HCT116 (cell line): ENCODE measurements at regions not wholly inside any gene's neighbourhood (a gene's known extent, or its start where the extent isn't known, plus 50 kb on each side); places are given as distances from the start of the nearest gene placed in this dataset.

Experiments
- ATAC-seq: fragments of 200-7000 bp; cut with Tn5 transposase; 2 replicates; pipeline ENCODE4 v1.9.1; 2020; ENCODE audit warnings: mild to moderate bottlenecking, moderate library complexity
- BruUV-seq: library from RNA; stranded (reverse); fragments of 400-500 nt; replicated peaks from 2 replicates; lab custom pipeline; 2021; lab: Mats Ljungman, UMichigan
- CTCF ChIA-PET: fragments of 300-600 bp; sonication (Branson Sonifier 250); formaldehyde crosslinking; loops from one replicate; lab custom pipeline; 2021; ENCODE audit warnings: antibody characterized with exemption; lab: Charles Lee
- POLR2A ChIA-PET: fragments of 300-600, 350-600 bp; sonication (Branson Sonifier 250); formaldehyde crosslinking; loops from one replicate; lab custom pipeline; 2021; ENCODE audit warnings: antibody characterized with exemption; lab: Charles Lee
- RAD21 ChIA-PET, 2 experiments: fragments of 300-600 bp; sonication (Branson Sonifier 250); formaldehyde crosslinking; loops; one replicate each; lab custom pipeline; 2023; ENCODE audit warnings: low total read pairs in 2 of 2; ENCODE audit not compliant: uncharacterized antibody in 2 of 2, unreplicated experiment in 2 of 2, low non-redundant PET in 1 of 2; lab: Charles Lee
- DNase-seq: peaks from one replicate; pipeline ENCODE4 v3.0.0-alpha.2; 2010; ENCODE audit warnings: low read depth, low spot score
- H2AFZ ChIP-seq: fragments of 200-600 bp; shearing (Covaris generic), sonication (generic); 2 replicates; pipeline ENCODE4 v1.6.1; 2017; ENCODE audit warnings: low read depth, mixed run types, mixed read lengths, antibody characterized with exemption, low read length; ENCODE audit not compliant: poor library complexity, severe bottlenecking
- H3K27ac ChIP-seq: 2 replicates; pipeline ENCODE4 v1.5.1; 2012; ENCODE audit warnings: low read depth, low read length
- H3K27me3 ChIP-seq: fragments of 200-600 bp; sonication (generic); 2 replicates; pipeline ENCODE4 v1.6.1; 2016; ENCODE audit warnings: mixed run types, low read length, mixed read lengths; ENCODE audit not compliant: insufficient read depth
- H3K36me3 ChIP-seq, 2 experiments: fragments of 200-500 bp in 1 of 2; fragments of 200-600 bp in 1 of 2; sonication (Bioruptor generic) in 1 of 2; sonication (generic) in 1 of 2; 2 replicates each; pipeline versions ENCODE4 v1.5.1 to v1.6.1; 2014 to 2016; ENCODE audit warnings: low read length in 2 of 2, inconsistent platforms in 1 of 2, mixed read lengths in 1 of 2, mixed run types in 1 of 2; ENCODE audit not compliant: insufficient read depth in 2 of 2, control insufficient read depth in 1 of 2
- H3K4me1 ChIP-seq, 2 experiments: fragments of 200-600 bp in 1 of 2; sonication (generic) in 1 of 2; 2 replicates each; pipeline versions ENCODE4 v1.5.1 to v1.6.1; 2012 to 2017; ENCODE audit warnings: low read length in 2 of 2, inconsistent platforms in 1 of 2, mild to moderate bottlenecking in 1 of 2, mixed read lengths in 1 of 2, mixed run types in 1 of 2, moderate library complexity in 1 of 2; ENCODE audit not compliant: insufficient read depth in 2 of 2, control insufficient read depth in 1 of 2
- H3K4me2 ChIP-seq: fragments of 200-600 bp; sonication (generic); 2 replicates; pipeline ENCODE4 v1.6.1; 2017; ENCODE audit warnings: mixed run types, low read length, mixed read lengths
- H3K4me3 ChIP-seq, 2 experiments: fragments of 200-600 bp in 1 of 2; sonication (generic) in 1 of 2; replicated peaks in 1 of 2; 2 replicates each; pipeline ENCODE4 v1.5.1; 2011 to 2016; ENCODE audit warnings: low read length in 2 of 2, control low read depth in 1 of 2, low read depth in 1 of 2, mild to moderate bottlenecking in 1 of 2, mixed read lengths in 1 of 2, mixed run types in 1 of 2
- H3K79me2 ChIP-seq: fragments of 200-600 bp; sonication (generic); 2 replicates; pipeline ENCODE4 v1.6.1; 2017; ENCODE audit warnings: mild to moderate bottlenecking, mixed run types, low read length, moderate library complexity, mixed read lengths; ENCODE audit not compliant: insufficient read depth
- H3K9ac ChIP-seq: fragments of 200-600 bp; sonication (generic); 2 replicates; pipeline ENCODE4 v1.6.1; 2016; ENCODE audit warnings: low read length, mixed read lengths
- H3K9me2 ChIP-seq: fragments of 200-600 bp; sonication (generic), shearing (Covaris generic); 2 replicates; pipeline ENCODE4 v1.6.1; 2017; ENCODE audit warnings: mixed run types, mild to moderate bottlenecking, moderate library complexity; ENCODE audit not compliant: insufficient read depth
- H3K9me3 ChIP-seq, 2 experiments: fragments of 200-500 bp in 1 of 2; fragments of 200-600 bp in 1 of 2; sonication (Bioruptor generic) in 1 of 2; sonication (generic) in 1 of 2; 2 replicates each; pipeline ENCODE4 v1.6.1; 2014 to 2017; ENCODE audit warnings: low read length in 2 of 2, mixed read lengths in 2 of 2, inconsistent platforms in 1 of 2, low read depth in 1 of 2, mild to moderate bottlenecking in 1 of 2, mixed run types in 1 of 2, moderate library complexity in 1 of 2; ENCODE audit not compliant: control insufficient read depth in 1 of 2, insufficient read depth in 1 of 2
- H4K20me1 ChIP-seq: fragments of 200-600 bp; sonication (generic), shearing (Covaris generic); 2 replicates; pipeline ENCODE4 v1.6.1; 2017; ENCODE audit warnings: mixed run types, mild to moderate bottlenecking, moderate library complexity; ENCODE audit not compliant: insufficient read depth
- EGR1 ChIP-seq: IDR thresholded peaks from 2 replicates; pipeline ENCODE4 v1.6.1; 2012; ENCODE audit warnings: low read depth
- FOSL1 ChIP-seq: IDR thresholded peaks from 2 replicates; pipeline ENCODE4 v1.6.1; 2012; ENCODE audit warnings: low read depth
- POLR2AphosphoS5 ChIP-seq: IDR thresholded peaks from 2 replicates; pipeline ENCODE4 v1.6.1; 2011; ENCODE audit warnings: mild to moderate bottlenecking, low read depth, low read length, moderate library complexity
- ZFX ChIP-seq: fragments of 450-650 bp; IDR thresholded peaks from 2 replicates; pipeline ENCODE4 v1.6.1; 2017
- intact Hi-C: fragments of 100-400 bp; cut with micrococcal nuclease; formaldehyde crosslinking; loops from 2 replicates; pipeline ENCODE4 v1.10.0; 2022
- TF ChIP-seq, protein P1 (sequence below): IDR thresholded peaks from 2 replicates; pipeline ENCODE4 v1.6.1; 2011; ENCODE audit warnings: mild to moderate bottlenecking, low read length, moderate library complexity; ENCODE audit not compliant: insufficient replicate concordance; ENCODE audit errors: extremely low read depth
- TF ChIP-seq, protein P2 (sequence below): IDR thresholded peaks from 2 replicates; pipeline ENCODE4 v1.6.1; 2012; ENCODE audit warnings: low read depth

DNA sequence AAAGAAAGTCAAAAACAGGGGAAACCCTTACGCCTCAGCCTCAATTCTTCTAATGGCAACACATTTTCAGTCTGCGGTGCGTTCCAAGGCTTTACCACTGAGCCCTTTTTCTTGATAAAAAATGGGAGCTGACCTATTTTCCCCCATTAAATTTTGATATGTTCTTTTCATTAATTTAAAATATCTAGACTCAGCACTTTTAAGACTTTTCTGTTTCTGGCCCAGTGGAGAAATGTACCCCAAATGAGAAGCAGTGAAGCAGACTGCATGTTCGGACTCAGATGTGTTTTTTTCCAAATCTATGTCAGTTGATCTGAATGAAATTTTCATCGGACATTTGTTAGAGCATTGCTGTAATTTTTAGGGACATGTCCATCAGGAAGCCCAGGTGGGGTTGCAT is 126.2 kb downstream of the SEC23IP start:
- ATAC-seq (no peak), DNase-seq (no peak)
- H3K4me1 ChIP-seq: no peaks in the 10 kb centered on the region
- ChIA-PET POLR2A (no interaction called here), CTCF (no interaction called here), RAD21 (no interaction called here)
- H3K9me2 ChIP-seq: no peaks in the 10 kb centered on the region
- no peaks in the 10 kb centered on the region for H4K20me1 ChIP-seq
- H3K36me3 ChIP-seq: no peaks in the 10 kb centered on the region
- BruUV-seq: no TSS peak
- H3K27me3 ChIP-seq: peaks cover 63% of the 10 kb centered on the region
- H3K9ac ChIP-seq: no peak overlapping the region
- intact Hi-C loops: no loop called here
- no peaks in the 10 kb centered on the region for H3K9me3 ChIP-seq
- no peak overlapping the region for H3K27ac ChIP-seq
- H2AFZ ChIP-seq: no peak overlapping the region
- no peak overlapping the region for H3K4me2 ChIP-seq
- TF ChIP-seq, protein P1, sequence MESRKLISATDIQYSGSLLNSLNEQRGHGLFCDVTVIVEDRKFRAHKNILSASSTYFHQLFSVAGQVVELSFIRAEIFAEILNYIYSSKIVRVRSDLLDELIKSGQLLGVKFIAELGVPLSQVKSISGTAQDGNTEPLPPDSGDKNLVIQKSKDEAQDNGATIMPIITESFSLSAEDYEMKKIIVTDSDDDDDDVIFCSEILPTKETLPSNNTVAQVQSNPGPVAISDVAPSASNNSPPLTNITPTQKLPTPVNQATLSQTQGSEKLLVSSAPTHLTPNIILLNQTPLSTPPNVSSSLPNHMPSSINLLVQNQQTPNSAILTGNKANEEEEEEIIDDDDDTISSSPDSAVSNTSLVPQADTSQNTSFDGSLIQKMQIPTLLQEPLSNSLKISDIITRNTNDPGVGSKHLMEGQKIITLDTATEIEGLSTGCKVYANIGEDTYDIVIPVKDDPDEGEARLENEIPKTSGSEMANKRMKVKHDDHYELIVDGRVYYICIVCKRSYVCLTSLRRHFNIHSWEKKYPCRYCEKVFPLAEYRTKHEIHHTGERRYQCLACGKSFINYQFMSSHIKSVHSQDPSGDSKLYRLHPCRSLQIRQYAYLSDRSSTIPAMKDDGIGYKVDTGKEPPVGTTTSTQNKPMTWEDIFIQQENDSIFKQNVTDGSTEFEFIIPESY: no peak
- TF ChIP-seq ZFX (no peak), EGR1 (no peak), POLR2AphosphoS5 (no peak), FOSL1 (no peak)
- TF ChIP-seq, protein P2, sequence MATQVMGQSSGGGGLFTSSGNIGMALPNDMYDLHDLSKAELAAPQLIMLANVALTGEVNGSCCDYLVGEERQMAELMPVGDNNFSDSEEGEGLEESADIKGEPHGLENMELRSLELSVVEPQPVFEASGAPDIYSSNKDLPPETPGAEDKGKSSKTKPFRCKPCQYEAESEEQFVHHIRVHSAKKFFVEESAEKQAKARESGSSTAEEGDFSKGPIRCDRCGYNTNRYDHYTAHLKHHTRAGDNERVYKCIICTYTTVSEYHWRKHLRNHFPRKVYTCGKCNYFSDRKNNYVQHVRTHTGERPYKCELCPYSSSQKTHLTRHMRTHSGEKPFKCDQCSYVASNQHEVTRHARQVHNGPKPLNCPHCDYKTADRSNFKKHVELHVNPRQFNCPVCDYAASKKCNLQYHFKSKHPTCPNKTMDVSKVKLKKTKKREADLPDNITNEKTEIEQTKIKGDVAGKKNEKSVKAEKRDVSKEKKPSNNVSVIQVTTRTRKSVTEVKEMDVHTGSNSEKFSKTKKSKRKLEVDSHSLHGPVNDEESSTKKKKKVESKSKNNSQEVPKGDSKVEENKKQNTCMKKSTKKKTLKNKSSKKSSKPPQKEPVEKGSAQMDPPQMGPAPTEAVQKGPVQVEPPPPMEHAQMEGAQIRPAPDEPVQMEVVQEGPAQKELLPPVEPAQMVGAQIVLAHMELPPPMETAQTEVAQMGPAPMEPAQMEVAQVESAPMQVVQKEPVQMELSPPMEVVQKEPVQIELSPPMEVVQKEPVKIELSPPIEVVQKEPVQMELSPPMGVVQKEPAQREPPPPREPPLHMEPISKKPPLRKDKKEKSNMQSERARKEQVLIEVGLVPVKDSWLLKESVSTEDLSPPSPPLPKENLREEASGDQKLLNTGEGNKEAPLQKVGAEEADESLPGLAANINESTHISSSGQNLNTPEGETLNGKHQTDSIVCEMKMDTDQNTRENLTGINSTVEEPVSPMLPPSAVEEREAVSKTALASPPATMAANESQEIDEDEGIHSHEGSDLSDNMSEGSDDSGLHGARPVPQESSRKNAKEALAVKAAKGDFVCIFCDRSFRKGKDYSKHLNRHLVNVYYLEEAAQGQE: no peak
- no peak overlapping the region for H3K4me3 ChIP-seq
- no peaks in the 10 kb centered on the region for H3K79me2 ChIP-seq
